GM23338 (cell line): ENCODE measurements at regions not wholly inside any gene's neighbourhood (a gene's known extent, or its start where the extent isn't known, plus 50 kb on each side); places are given as distances from the start of the nearest gene placed in this dataset.

Experiments used
- ATAC-seq: fragments of 200-7000 bp; cut with Tn5 transposase; 3 replicates; pipeline ENCODE4 v1.9.1; 2020
- DNase-seq: peaks from one replicate; pipeline ENCODE4 v3.0.0-alpha.2; 2015; ENCODE audit warnings: low spot score
- H2AFZ ChIP-seq: fragments of 200-600 bp; sonication (generic); 2 replicates; pipeline ENCODE4 v1.8.0; 2016; ENCODE audit warnings: antibody characterized with exemption, mild to moderate bottlenecking, moderate library complexity
- H3F3A ChIP-seq: fragments of 200-600 bp; sonication (generic); replicated peaks from 2 replicates; pipeline ENCODE4 v1.8.0; 2017; ENCODE audit warnings: antibody characterized with exemption, mixed run types, low read depth
- H3K27ac ChIP-seq: fragments of 200-600 bp; sonication (generic); 2 replicates; pipeline ENCODE4 v1.6.1; 2016; ENCODE audit warnings: low read depth
- H3K27me3 ChIP-seq: fragments of 200-600 bp; sonication (generic); 2 replicates; pipeline ENCODE4 v1.8.0; 2016; ENCODE audit warnings: mild to moderate bottlenecking, mixed run types, moderate library complexity; ENCODE audit not compliant: insufficient read depth
- H3K36me3 ChIP-seq: fragments of 200-600 bp; sonication (generic); 2 replicates; pipeline ENCODE4 v1.8.0; 2016; ENCODE audit warnings: mild to moderate bottlenecking; ENCODE audit not compliant: insufficient read depth
- H3K4me1 ChIP-seq: fragments of 200-600 bp; sonication (generic); 2 replicates; pipeline ENCODE4 v1.8.0; 2016; ENCODE audit warnings: mild to moderate bottlenecking, moderate library complexity; ENCODE audit not compliant: insufficient read depth
- H3K4me2 ChIP-seq: fragments of 200-600 bp; sonication (generic); 2 replicates; pipeline ENCODE4 v1.7.1; 2017; ENCODE audit warnings: mixed run types
- H3K4me3 ChIP-seq: fragments of 200-600 bp; sonication (generic); 2 replicates; pipeline ENCODE4 v1.6.1; 2016; ENCODE audit warnings: mixed run types
- H3K79me2 ChIP-seq: fragments of 200-600 bp; sonication (generic); replicated peaks from 2 replicates; pipeline ENCODE4 v1.8.0; 2017; ENCODE audit warnings: mild to moderate bottlenecking; ENCODE audit not compliant: insufficient read depth
- H3K9me2 ChIP-seq: fragments of 200-600 bp; sonication (generic); 2 replicates; pipeline ENCODE4 v1.8.0; 2017; ENCODE audit not compliant: insufficient read depth
- H4K20me1 ChIP-seq: fragments of 200-600 bp; sonication (generic); replicated peaks from 2 replicates; pipeline ENCODE4 v1.8.0; 2017; ENCODE audit warnings: mild to moderate bottlenecking; ENCODE audit not compliant: insufficient read depth
- H3K27ac Mint-ChIP-seq: 2 replicates; pipeline ENCODE4 v1.8.0; 2020; ENCODE audit warnings: inconsistent platforms, mild to moderate bottlenecking, moderate library complexity, mixed read lengths
- H3K27me3 Mint-ChIP-seq: 3 replicates; pipeline ENCODE4 v1.8.0; 2022; ENCODE audit warnings: low read depth, mild to moderate bottlenecking, moderate library complexity, mixed read lengths, inconsistent platforms; ENCODE audit not compliant: insufficient read depth, poor library complexity
- H3K36me3 Mint-ChIP-seq: 3 replicates; pipeline ENCODE4 v1.8.0; 2021; ENCODE audit warnings: low read depth, mild to moderate bottlenecking, inconsistent platforms, moderate library complexity, mixed read lengths
- H3K4me1 Mint-ChIP-seq: 3 replicates; pipeline ENCODE4 v1.8.0; 2020; ENCODE audit warnings: mild to moderate bottlenecking, inconsistent platforms, mixed read lengths
- H3K4me3 Mint-ChIP-seq: 3 replicates; pipeline ENCODE4 v1.8.0; 2021; ENCODE audit warnings: moderate library complexity, mild to moderate bottlenecking, inconsistent platforms, mixed read lengths
- H3K9me3 Mint-ChIP-seq: 3 replicates; pipeline ENCODE4 v1.8.0; 2020; ENCODE audit warnings: moderate library complexity, mild to moderate bottlenecking, inconsistent platforms, mixed read lengths
- CREB1 ChIP-seq: fragments of 250-450 bp; sonication (Bioruptor Pico); IDR thresholded peaks from 2 replicates; pipeline ENCODE4 v1.5.0; 2020; ENCODE audit warnings: low read depth, mild to moderate bottlenecking, moderate library complexity
- EZH2 ChIP-seq: fragments of 200-600 bp; sonication (generic); IDR thresholded peaks from one replicate; pipeline ENCODE4 v1.8.0; 2017; ENCODE audit warnings: antibody characterized with exemption, mild to moderate bottlenecking, low read depth; ENCODE audit not compliant: unreplicated experiment
- EZH2phosphoT487 ChIP-seq: fragments of 200-600 bp; sonication (generic); IDR thresholded peaks from one replicate; pipeline ENCODE4 v1.8.1; 2018; ENCODE audit warnings: antibody characterized with exemption; ENCODE audit not compliant: unreplicated experiment
- JUNB ChIP-seq: IDR thresholded peaks from one replicate; pipeline ENCODE4 v1.6.1; 2016; ENCODE audit warnings: antibody characterized with exemption; ENCODE audit not compliant: unreplicated experiment
- NANOG ChIP-seq: IDR thresholded peaks from 2 replicates; pipeline ENCODE4 v1.6.1; 2016; ENCODE audit warnings: antibody characterized with exemption, borderline replicate concordance
- POLR2AphosphoS5 ChIP-seq: IDR thresholded peaks from 2 replicates; pipeline ENCODE4 v1.6.1; 2016; ENCODE audit warnings: antibody characterized with exemption, low read depth
- STAT1 ChIP-seq: IDR thresholded peaks from one replicate; pipeline ENCODE4 v1.6.1; 2016; ENCODE audit warnings: antibody characterized with exemption; ENCODE audit not compliant: unreplicated experiment
- ZNF114 ChIP-seq: fragments of 250-450 bp; sonication (Bioruptor Pico); IDR thresholded peaks from 2 replicates; pipeline ENCODE4 v1.5.0; 2020; ENCODE audit warnings: mild to moderate bottlenecking, moderate library complexity
- ZNF331 ChIP-seq: fragments of 250-450 bp; sonication (Bioruptor Pico); IDR thresholded peaks from 2 replicates; pipeline ENCODE4 v1.5.0; 2020; ENCODE audit warnings: low read depth, mild to moderate bottlenecking, moderate library complexity
- TF ChIP-seq, protein P1 (sequence below): IDR thresholded peaks from one replicate; pipeline ENCODE4 v1.6.1; 2018; ENCODE audit warnings: antibody characterized with exemption; ENCODE audit not compliant: unreplicated experiment
- TF ChIP-seq, protein P2 (sequence below), 2 experiments: fragments of 200-600 bp in 1 of 2; sonication (generic) in 1 of 2; conservative IDR thresholded peaks; 2 replicates each; pipeline versions ENCODE4 v1.5.1 to v1.6.1; 2016 to 2017; ENCODE audit warnings: antibody characterized with exemption in 2 of 2, low read depth in 2 of 2, mild to moderate bottlenecking in 2 of 2, moderate library complexity in 1 of 2
- TF ChIP-seq, protein P3 (sequence below): fragments of 250-450 bp; sonication (Bioruptor Pico); IDR thresholded peaks from 2 replicates; pipeline ENCODE4 v1.5.0; 2020; ENCODE audit warnings: mild to moderate bottlenecking, moderate library complexity
- TF ChIP-seq, protein P4 (sequence below): IDR thresholded peaks from 2 replicates; pipeline ENCODE4 v1.6.1; 2016; ENCODE audit warnings: antibody characterized with exemption

DNA sequence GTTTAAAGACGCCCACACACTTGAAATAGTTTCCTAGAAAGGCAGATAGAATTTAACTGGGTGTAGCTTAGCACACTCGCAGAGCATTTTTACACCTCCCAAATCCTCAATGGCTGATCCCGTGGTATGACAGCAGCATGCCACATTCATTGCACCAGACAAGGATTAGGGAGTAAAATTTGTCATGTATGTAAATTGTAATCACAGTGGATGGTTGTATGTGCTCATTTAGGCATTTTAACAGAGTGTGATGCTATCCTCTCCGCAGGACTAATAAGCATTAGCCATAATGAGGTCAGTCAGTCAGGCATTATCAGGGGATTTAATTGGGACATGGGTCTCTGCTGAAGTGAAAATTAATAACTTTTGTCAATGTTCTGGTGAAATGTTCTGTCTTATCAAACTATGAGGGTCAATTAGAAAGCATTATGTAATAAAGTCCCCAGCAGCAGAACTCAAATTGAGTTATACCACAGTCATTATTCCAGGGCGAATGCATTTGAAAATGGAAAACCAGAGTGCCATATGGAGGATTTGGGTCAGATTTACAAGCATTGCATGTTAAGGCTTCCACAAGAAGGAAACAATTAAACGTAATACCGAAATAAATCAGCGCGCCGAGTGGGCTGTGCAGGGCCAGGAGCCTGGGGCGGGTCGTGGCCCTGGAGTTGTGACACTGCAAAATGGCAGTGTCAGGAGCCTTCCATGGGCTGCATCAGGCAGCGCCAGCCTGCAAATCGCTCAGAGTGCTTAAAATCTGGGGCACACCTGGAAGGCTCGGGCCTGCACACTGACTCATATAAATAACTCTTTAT is 602.2 kb downstream of the BNC2 start:
- H3F3A ChIP-seq: no peaks in the 10 kb centered on the region
- H3K36me3 ChIP-seq: no peaks in the 10 kb centered on the region
- DNase-seq: no peak
- TF ChIP-seq ZNF331 (no peak), POLR2AphosphoS5 (no peak), ZNF114 (no peak), JUNB (no peak), STAT1 (no peak), CREB1 (CRISPR knock-in tag) (no peak), EZH2 (no peak), EZH2phosphoT487 (no peak), NANOG (no peak)
- TF ChIP-seq, protein P1, sequence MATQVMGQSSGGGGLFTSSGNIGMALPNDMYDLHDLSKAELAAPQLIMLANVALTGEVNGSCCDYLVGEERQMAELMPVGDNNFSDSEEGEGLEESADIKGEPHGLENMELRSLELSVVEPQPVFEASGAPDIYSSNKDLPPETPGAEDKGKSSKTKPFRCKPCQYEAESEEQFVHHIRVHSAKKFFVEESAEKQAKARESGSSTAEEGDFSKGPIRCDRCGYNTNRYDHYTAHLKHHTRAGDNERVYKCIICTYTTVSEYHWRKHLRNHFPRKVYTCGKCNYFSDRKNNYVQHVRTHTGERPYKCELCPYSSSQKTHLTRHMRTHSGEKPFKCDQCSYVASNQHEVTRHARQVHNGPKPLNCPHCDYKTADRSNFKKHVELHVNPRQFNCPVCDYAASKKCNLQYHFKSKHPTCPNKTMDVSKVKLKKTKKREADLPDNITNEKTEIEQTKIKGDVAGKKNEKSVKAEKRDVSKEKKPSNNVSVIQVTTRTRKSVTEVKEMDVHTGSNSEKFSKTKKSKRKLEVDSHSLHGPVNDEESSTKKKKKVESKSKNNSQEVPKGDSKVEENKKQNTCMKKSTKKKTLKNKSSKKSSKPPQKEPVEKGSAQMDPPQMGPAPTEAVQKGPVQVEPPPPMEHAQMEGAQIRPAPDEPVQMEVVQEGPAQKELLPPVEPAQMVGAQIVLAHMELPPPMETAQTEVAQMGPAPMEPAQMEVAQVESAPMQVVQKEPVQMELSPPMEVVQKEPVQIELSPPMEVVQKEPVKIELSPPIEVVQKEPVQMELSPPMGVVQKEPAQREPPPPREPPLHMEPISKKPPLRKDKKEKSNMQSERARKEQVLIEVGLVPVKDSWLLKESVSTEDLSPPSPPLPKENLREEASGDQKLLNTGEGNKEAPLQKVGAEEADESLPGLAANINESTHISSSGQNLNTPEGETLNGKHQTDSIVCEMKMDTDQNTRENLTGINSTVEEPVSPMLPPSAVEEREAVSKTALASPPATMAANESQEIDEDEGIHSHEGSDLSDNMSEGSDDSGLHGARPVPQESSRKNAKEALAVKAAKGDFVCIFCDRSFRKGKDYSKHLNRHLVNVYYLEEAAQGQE: no peak
- TF ChIP-seq, protein P2, sequence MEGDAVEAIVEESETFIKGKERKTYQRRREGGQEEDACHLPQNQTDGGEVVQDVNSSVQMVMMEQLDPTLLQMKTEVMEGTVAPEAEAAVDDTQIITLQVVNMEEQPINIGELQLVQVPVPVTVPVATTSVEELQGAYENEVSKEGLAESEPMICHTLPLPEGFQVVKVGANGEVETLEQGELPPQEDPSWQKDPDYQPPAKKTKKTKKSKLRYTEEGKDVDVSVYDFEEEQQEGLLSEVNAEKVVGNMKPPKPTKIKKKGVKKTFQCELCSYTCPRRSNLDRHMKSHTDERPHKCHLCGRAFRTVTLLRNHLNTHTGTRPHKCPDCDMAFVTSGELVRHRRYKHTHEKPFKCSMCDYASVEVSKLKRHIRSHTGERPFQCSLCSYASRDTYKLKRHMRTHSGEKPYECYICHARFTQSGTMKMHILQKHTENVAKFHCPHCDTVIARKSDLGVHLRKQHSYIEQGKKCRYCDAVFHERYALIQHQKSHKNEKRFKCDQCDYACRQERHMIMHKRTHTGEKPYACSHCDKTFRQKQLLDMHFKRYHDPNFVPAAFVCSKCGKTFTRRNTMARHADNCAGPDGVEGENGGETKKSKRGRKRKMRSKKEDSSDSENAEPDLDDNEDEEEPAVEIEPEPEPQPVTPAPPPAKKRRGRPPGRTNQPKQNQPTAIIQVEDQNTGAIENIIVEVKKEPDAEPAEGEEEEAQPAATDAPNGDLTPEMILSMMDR (conservative IDR thresholded peaks at IDR 0.05; ENCODE audit: low read depth in 2 of 2): no peak
- TF ChIP-seq, protein P3, sequence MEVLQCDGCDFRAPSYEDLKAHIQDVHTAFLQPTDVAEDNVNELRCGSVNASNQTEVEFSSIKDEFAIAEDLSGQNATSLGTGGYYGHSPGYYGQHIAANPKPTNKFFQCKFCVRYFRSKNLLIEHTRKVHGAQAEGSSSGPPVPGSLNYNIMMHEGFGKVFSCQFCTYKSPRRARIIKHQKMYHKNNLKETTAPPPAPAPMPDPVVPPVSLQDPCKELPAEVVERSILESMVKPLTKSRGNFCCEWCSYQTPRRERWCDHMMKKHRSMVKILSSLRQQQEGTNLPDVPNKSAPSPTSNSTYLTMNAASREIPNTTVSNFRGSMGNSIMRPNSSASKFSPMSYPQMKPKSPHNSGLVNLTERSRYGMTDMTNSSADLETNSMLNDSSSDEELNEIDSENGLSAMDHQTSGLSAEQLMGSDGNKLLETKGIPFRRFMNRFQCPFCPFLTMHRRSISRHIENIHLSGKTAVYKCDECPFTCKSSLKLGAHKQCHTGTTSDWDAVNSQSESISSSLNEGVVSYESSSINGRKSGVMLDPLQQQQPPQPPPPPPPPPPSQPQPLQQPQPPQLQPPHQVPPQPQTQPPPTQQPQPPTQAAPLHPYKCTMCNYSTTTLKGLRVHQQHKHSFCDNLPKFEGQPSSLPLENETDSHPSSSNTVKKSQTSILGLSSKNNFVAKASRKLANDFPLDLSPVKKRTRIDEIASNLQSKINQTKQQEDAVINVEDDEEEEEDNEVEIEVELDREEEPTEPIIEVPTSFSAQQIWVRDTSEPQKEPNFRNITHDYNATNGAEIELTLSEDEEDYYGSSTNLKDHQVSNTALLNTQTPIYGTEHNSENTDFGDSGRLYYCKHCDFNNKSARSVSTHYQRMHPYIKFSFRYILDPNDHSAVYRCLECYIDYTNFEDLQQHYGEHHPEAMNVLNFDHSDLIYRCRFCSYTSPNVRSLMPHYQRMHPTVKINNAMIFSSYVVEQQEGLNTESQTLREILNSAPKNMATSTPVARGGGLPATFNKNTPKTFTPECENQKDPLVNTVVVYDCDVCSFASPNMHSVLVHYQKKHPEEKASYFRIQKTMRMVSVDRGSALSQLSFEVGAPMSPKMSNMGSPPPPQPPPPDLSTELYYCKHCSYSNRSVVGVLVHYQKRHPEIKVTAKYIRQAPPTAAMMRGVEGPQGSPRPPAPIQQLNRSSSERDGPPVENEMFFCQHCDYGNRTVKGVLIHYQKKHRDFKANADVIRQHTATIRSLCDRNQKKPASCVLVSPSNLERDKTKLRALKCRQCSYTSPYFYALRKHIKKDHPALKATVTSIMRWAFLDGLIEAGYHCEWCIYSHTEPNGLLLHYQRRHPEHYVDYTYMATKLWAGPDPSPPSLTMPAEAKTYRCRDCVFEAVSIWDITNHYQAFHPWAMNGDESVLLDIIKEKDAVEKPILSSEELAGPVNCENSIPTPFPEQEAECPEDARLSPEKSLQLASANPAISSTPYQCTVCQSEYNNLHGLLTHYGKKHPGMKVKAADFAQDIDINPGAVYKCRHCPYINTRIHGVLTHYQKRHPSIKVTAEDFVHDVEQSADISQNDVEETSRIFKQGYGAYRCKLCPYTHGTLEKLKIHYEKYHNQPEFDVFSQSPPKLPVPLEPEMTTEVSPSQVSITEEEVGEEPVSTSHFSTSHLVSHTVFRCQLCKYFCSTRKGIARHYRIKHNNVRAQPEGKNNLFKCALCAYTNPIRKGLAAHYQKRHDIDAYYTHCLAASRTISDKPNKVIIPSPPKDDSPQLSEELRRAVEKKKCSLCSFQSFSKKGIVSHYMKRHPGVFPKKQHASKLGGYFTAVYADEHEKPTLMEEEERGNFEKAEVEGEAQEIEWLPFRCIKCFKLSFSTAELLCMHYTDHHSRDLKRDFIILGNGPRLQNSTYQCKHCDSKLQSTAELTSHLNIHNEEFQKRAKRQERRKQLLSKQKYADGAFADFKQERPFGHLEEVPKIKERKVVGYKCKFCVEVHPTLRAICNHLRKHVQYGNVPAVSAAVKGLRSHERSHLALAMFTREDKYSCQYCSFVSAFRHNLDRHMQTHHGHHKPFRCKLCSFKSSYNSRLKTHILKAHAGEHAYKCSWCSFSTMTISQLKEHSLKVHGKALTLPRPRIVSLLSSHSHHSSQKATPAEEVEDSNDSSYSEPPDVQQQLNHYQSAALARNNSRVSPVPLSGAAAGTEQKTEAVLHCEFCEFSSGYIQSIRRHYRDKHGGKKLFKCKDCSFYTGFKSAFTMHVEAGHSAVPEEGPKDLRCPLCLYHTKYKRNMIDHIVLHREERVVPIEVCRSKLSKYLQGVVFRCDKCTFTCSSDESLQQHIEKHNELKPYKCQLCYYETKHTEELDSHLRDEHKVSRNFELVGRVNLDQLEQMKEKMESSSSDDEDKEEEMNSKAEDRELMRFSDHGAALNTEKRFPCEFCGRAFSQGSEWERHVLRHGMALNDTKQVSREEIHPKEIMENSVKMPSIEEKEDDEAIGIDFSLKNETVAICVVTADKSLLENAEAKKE (CRISPR knock-in tag): no peak
- TF ChIP-seq, protein P4, sequence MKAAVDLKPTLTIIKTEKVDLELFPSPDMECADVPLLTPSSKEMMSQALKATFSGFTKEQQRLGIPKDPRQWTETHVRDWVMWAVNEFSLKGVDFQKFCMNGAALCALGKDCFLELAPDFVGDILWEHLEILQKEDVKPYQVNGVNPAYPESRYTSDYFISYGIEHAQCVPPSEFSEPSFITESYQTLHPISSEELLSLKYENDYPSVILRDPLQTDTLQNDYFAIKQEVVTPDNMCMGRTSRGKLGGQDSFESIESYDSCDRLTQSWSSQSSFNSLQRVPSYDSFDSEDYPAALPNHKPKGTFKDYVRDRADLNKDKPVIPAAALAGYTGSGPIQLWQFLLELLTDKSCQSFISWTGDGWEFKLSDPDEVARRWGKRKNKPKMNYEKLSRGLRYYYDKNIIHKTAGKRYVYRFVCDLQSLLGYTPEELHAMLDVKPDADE: no peak
- Mint-ChIP-seq H3K36me3 (no peaks in the 10 kb centered on the region), H3K4me3 (no peak overlapping the region), H3K4me1 (peaks cover 23% of the 10 kb centered on the region), H3K9me3 (peaks cover 2% of the 10 kb centered on the region; the same call in 1 of the 3 replicates), H3K27ac (no peak overlapping the region), H3K27me3 (peaks cover 3% of the 10 kb centered on the region)
- H3K4me3 ChIP-seq: no peak overlapping the region
- no peaks in the 10 kb centered on the region for H3K79me2 ChIP-seq
- no peak overlapping the region for H2AFZ ChIP-seq
- H4K20me1 ChIP-seq: no peaks in the 10 kb centered on the region
- H3K27me3 ChIP-seq: no peaks in the 10 kb centered on the region
- H3K4me2 ChIP-seq: no peak overlapping the region
- no peak overlapping the region for H3K27ac ChIP-seq
- ATAC-seq: no peak
- H3K4me1 ChIP-seq: peaks cover 19% of the 10 kb centered on the region
- H3K9me2 ChIP-seq: no peaks in the 10 kb centered on the region
